ENCODE measurements at regions not wholly inside any gene's neighbourhood (a gene's known extent, or its start where the extent isn't known, plus 50 kb on each side); places are given as distances from the start of the nearest gene placed in this dataset.

- Histone ChIP-seq H4K91ac (ENCODE audit: insufficient read length, low read depth, low read length) (no peak overlapping the region), H3K27ac (ENCODE audit: insufficient read length, low read depth, low read length) (no peak overlapping the region), H3T11ph (ENCODE audit: low read length) (no peak overlapping the region), H4K5ac (ENCODE audit: insufficient read length, low read depth, low read length) (no peak overlapping the region), H3K9ac (ENCODE audit: extremely low read depth, insufficient read length, low read length) (no peak overlapping the region), H2BK20ac (ENCODE audit: low read depth, low read length, poor library complexity, severe bottlenecking) (no peak overlapping the region), H3K23me2 (ENCODE audit: insufficient read length, low read depth, low read length, poor library complexity, severe bottlenecking) (no peaks in the 10 kb centered on the region), H3K14ac (ENCODE audit: insufficient read depth, low read length) (no peak overlapping the region), H2AFZ (ENCODE audit: low read length) (no peak overlapping the region), H3K79me1 (ENCODE audit: insufficient read depth, low read depth, low read length, poor library complexity, severe bottlenecking) (no peaks in the 10 kb centered on the region), H2AK5ac (ENCODE audit: insufficient read length, low read length) (no peak overlapping the region), H3K9me3 (ENCODE audit: control insufficient read depth, low read depth, low read length) (no peaks in the 10 kb centered on the region), H2BK12ac (ENCODE audit: insufficient read length, low read depth, low read length) (no peak overlapping the region), H3K4ac (ENCODE audit: low read depth, low read length) (no peak overlapping the region), H4K20me1 (ENCODE audit: control insufficient read depth, insufficient read depth, insufficient read length) (no peaks in the 10 kb centered on the region), H3K18ac (ENCODE audit: insufficient read length, low read depth, low read length) (no peak overlapping the region), H3K4me1 (ENCODE audit: insufficient read depth, low read length) (peaks cover 2% of the 10 kb centered on the region; the same call in 1 of the 2 replicates), H3K27me3 (ENCODE audit: insufficient read depth, low read length) (no peaks in the 10 kb centered on the region), H3K79me2 (ENCODE audit: insufficient read depth, low read length) (no peaks in the 10 kb centered on the region), H3K23ac (ENCODE audit: insufficient read length, low read depth, low read length) (no peak overlapping the region), H3K4me2 (ENCODE audit: insufficient read depth, insufficient read length, low read length) (no peak overlapping the region), H2BK5ac (ENCODE audit: insufficient read length, low read length) (no peak overlapping the region), H3K56ac (ENCODE audit: insufficient read length, low read depth, low read length) (no peak overlapping the region), H4K8ac (replicated peaks; ENCODE audit: insufficient read length, low read depth, low read length) (no peak overlapping the region), H2BK120ac (ENCODE audit: low read depth, low read length, poor library complexity, severe bottlenecking) (no peak overlapping the region), H2BK15ac (ENCODE audit: low read depth, low read length) (no peak overlapping the region)
- no peak overlapping the region for H3K27ac Mint-ChIP-seq
- no peaks in the 10 kb centered on the region for H3K27me3 Mint-ChIP-seq (ENCODE audit: low read depth)
- H3K4me3 Mint-ChIP-seq, result no peak overlapping the region
- no peak for TF ChIP-seq CTCF (conservative IDR thresholded peaks at IDR 0.05)
- no CpG with 5 or more reads among the region's 4 CpGs for WGBS (ENCODE audit: extremely low coverage, insufficient read length, low lambda C conversion rate)
- peaks cover 18 to 22% of the 10 kb centered on the region in 2 experiments for H3K4me1 Mint-ChIP-seq
- no peak for DNase-seq
- H3K36me3 Mint-ChIP-seq (ENCODE audit: insufficient read depth in 1 of 3, low read depth in 3 of 3), result peaks cover 0 to 15% (median 6%) of the 10 kb centered on the region in 3 experiments; a peak in 5 of 7 replicates
- H3K9me3 Mint-ChIP-seq, result peaks cover 5 to 12% of the 10 kb centered on the region in 2 experiments
Observed at GRCh38 chr6:133173276-133173675, 67.9 kb upstream of the EYA4 start.
